ENCODE measurements at regions not wholly inside any gene's neighbourhood (a gene's known extent, or its start where the extent isn't known, plus 50 kb on each side); places are given as distances from the start of the nearest gene placed in this dataset.
A peak's percentile ranks its signal among the peaks of the same experiment; 100 is the strongest.

DNA sequence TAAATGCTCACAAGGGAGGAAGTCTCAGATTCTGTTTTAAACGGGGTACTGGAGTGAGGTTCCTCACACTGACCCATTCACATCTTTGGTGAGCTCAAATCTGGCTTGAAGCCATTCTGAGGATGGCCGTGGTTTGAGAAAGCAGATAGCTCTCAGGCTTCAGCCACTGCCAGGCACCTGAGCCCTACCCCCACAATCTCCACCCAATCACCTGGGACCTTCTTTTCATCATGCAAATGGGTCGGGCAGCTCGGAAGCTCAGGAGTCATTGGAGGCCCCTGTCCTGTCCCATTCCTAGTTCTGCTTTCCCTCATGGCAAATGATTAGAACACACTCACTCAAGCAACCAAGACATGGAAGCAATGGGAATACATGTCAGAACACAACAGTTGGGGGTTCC, 141.4 kb upstream of the ETS2 start:
- intact Hi-C loops (cut with micrococcal nuclease), result no loop called here
- CTCF ChIA-PET, result no interaction called here
- H3K27me3 Mint-ChIP-seq (ENCODE audit: low read depth), result peaks cover 37% of the 10 kb centered on the region

GRCh38 chr21:38664841-38665240, 140.9 kb upstream of the ETS2 start:
- H3K27me3 Mint-ChIP-seq (ENCODE audit: low read depth), result peaks cover 34% of the 10 kb centered on the region
- DNase-seq, result no peak
- CTCF ChIA-PET, result no interaction called here
- H3K4me1 Mint-ChIP-seq (ENCODE audit: low read depth), result peaks cover 9% of the 10 kb centered on the region
- intact Hi-C loops (cut with micrococcal nuclease), result no loop called here
- no peaks in the 10 kb centered on the region for H3K9me3 Mint-ChIP-seq
- H3K27ac Mint-ChIP-seq, result no peak overlapping the region
- H3K4me3 Mint-ChIP-seq, result no peak overlapping the region
- H3K36me3 Mint-ChIP-seq (ENCODE audit: low read depth), result no peaks in the 10 kb centered on the region

More for the DNA sequence above, 141.4 kb upstream of the ETS2 start:
- no peak overlapping the region for H3K27ac Mint-ChIP-seq
- no peak for DNase-seq
- H3K4me3 Mint-ChIP-seq, result no peak overlapping the region
- peaks cover 14% of the 10 kb centered on the region for H3K4me1 Mint-ChIP-seq (ENCODE audit: low read depth)
- H3K36me3 Mint-ChIP-seq (ENCODE audit: low read depth), result no peaks in the 10 kb centered on the region
- H3K9me3 Mint-ChIP-seq, result no peaks in the 10 kb centered on the region

DNA sequence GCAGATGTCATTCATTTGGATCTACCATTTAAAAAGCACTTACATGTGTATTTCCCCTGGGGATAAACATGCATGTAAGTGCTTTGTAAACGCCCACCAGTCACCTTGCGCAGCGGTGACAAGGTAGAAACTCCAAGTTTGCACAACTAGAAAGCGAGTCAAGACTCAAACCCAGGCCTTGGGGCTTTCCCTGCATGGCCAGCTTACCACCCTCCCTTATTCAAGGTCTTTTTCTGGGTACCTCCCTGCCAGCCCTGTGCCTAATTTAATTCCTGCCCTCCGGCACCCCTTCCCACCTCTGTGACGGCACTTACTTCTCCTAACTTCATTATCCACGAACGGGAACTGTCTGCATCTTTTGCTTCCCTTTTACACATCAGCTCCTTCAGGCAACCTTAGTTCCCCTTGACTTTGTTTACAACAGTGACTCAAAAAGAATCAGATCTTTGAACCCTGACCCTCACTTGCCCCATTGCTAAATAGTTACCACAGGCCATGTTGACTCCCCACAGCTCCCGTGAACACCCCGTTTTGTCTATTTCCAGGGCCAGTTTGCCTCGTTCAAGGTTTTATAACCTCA, 138.3 kb upstream of the ETS2 start:
- no peaks in the 10 kb centered on the region for H3K36me3 Mint-ChIP-seq (ENCODE audit: low read depth)
- no peak for DNase-seq
- intact Hi-C loops (cut with micrococcal nuclease), result no loop called here
- H3K4me3 Mint-ChIP-seq, result no peak overlapping the region
- peaks cover 20% of the 10 kb centered on the region for H3K27me3 Mint-ChIP-seq (ENCODE audit: low read depth)
- CTCF ChIA-PET, result no interaction called here
- H3K27ac Mint-ChIP-seq, result no peak overlapping the region
- H3K4me1 Mint-ChIP-seq (ENCODE audit: low read depth), result no peaks in the 10 kb centered on the region
- no peaks in the 10 kb centered on the region for H3K9me3 Mint-ChIP-seq

GRCh38 chr21:38668067-38668466, 137.7 kb upstream of the ETS2 start:
- DNase-seq, result no peak
- Mint-ChIP-seq H3K4me3 (no peak overlapping the region), H3K27ac (no peak overlapping the region), H3K9me3 (no peaks in the 10 kb centered on the region), H3K4me1 (ENCODE audit: low read depth) (no peaks in the 10 kb centered on the region), H3K36me3 (ENCODE audit: low read depth) (no peaks in the 10 kb centered on the region), H3K27me3 (ENCODE audit: low read depth) (peaks cover 16% of the 10 kb centered on the region)
- CTCF ChIA-PET, result interaction anchor here (0.6 kb wide), 1 partner anchor 707 kb away, joined by 5 read pairs; no protein-coding TSS in a partner anchor
- intact Hi-C loops (cut with micrococcal nuclease), result no loop called here

- DNase-seq, result no peak
- Mint-ChIP-seq H3K27ac (no peak overlapping the region), H3K27me3 (ENCODE audit: low read depth) (peaks cover 12% of the 10 kb centered on the region), H3K4me1 (ENCODE audit: low read depth) (no peaks in the 10 kb centered on the region), H3K9me3 (no peaks in the 10 kb centered on the region), H3K4me3 (no peak overlapping the region), H3K36me3 (ENCODE audit: low read depth) (no peaks in the 10 kb centered on the region)
- CTCF ChIA-PET, result interaction anchor here (0.6 to 1.1 kb wide), 3 partner anchors 31 to 706 kb away, joined by 3 to 5 read pairs (median 4); no protein-coding TSS in a partner anchor
- intact Hi-C loops (cut with micrococcal nuclease), result no loop called here
Observed at GRCh38 chr21:38668541-38668940, 137.2 kb upstream of the ETS2 start.

GRCh38 chr21:38669186-38669585, 136.5 kb upstream of the ETS2 start:
- no peaks in the 10 kb centered on the region for H3K9me3 Mint-ChIP-seq
- no peaks in the 10 kb centered on the region for H3K36me3 Mint-ChIP-seq (ENCODE audit: low read depth)
- CTCF ChIA-PET, result interaction anchor here (0.6 to 1.1 kb wide), 2 partner anchors 31 to 469 kb away, joined by 3 to 4 read pairs; no protein-coding TSS in a partner anchor
- intact Hi-C loops (cut with micrococcal nuclease), result no loop called here
- peak; percentile 22 for DNase-seq
- peaks cover 10% of the 10 kb centered on the region for H3K27me3 Mint-ChIP-seq (ENCODE audit: low read depth)
- H3K27ac Mint-ChIP-seq, result no peak overlapping the region
- no peaks in the 10 kb centered on the region for H3K4me1 Mint-ChIP-seq (ENCODE audit: low read depth)
- no peak overlapping the region for H3K4me3 Mint-ChIP-seq

- H3K4me3 Mint-ChIP-seq, result no peak overlapping the region
- no peaks in the 10 kb centered on the region for H3K36me3 Mint-ChIP-seq (ENCODE audit: low read depth)
- CTCF ChIA-PET, result interaction anchor here (1.5 kb wide), 1 partner anchor 464 kb away, joined by 6 read pairs; no protein-coding TSS in a partner anchor
- H3K4me1 Mint-ChIP-seq (ENCODE audit: low read depth), result no peaks in the 10 kb centered on the region
- no peak overlapping the region for H3K27ac Mint-ChIP-seq
- H3K9me3 Mint-ChIP-seq, result no peaks in the 10 kb centered on the region
- H3K27me3 Mint-ChIP-seq (ENCODE audit: low read depth), result peaks cover 7% of the 10 kb centered on the region
- intact Hi-C loops (cut with micrococcal nuclease), result no loop called here
- DNase-seq, result no peak
Observed at GRCh38 chr21:38670861-38671260, 134.9 kb upstream of the ETS2 start.

GRCh38 chr21:38671773-38672172, 134.0 kb upstream of the ETS2 start:
- H3K4me1 Mint-ChIP-seq (ENCODE audit: low read depth), result no peaks in the 10 kb centered on the region
- H3K27ac Mint-ChIP-seq, result no peak overlapping the region
- no peak for DNase-seq
- H3K9me3 Mint-ChIP-seq, result no peaks in the 10 kb centered on the region
- intact Hi-C loops (cut with micrococcal nuclease), result no loop called here
- no peaks in the 10 kb centered on the region for H3K36me3 Mint-ChIP-seq (ENCODE audit: low read depth)
- CTCF ChIA-PET, result interaction anchor here (0.6 kb wide), 1 partner anchor 1716 kb away, joined by 3 read pairs; no protein-coding TSS in a partner anchor
- H3K4me3 Mint-ChIP-seq, result no peak overlapping the region
- H3K27me3 Mint-ChIP-seq (ENCODE audit: low read depth), result peaks cover 10% of the 10 kb centered on the region

DNA sequence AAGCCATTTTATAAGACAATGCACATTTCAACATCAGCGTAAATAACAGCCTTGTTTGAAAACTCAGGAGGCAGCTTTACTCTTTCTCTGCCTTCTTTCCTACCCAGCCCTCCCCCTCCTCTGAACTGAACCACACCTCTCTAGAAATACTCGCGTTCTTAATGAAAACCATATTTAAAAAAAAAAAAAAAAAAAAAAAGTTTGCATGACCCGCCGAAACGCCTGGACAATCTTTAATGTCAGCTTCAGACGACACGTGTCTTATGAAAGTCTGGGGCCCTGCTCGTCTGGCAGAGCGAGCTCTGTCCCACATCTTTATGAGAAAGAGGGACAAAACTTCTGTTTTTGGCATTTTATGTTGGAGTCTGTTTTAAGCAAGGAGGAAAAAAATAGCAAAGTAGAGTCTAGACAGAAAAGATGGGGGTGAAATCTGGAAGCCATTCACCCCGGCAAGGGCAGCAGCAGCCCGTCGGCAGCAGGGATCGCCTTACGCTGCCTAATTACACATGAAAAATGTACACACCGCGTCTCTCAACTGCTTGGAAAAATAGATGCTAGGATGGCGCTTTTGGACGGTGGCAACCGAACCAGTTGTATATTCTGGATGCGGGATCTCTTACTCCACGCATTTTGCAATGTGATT, 130.4 kb upstream of the ETS2 start:
- intact Hi-C loops (cut with micrococcal nuclease), result no loop called here
- CTCF ChIA-PET, result interaction anchor here (0.8 kb wide), 1 partner anchor 715 kb away, joined by 3 read pairs; no protein-coding TSS in a partner anchor
- Mint-ChIP-seq H3K36me3 (ENCODE audit: low read depth) (no peaks in the 10 kb centered on the region), H3K27me3 (ENCODE audit: low read depth) (peaks cover 13% of the 10 kb centered on the region), H3K4me3 (no peak overlapping the region), H3K9me3 (no peaks in the 10 kb centered on the region), H3K4me1 (ENCODE audit: low read depth) (no peaks in the 10 kb centered on the region), H3K27ac (no peak overlapping the region)
- no peak for DNase-seq

DNA sequence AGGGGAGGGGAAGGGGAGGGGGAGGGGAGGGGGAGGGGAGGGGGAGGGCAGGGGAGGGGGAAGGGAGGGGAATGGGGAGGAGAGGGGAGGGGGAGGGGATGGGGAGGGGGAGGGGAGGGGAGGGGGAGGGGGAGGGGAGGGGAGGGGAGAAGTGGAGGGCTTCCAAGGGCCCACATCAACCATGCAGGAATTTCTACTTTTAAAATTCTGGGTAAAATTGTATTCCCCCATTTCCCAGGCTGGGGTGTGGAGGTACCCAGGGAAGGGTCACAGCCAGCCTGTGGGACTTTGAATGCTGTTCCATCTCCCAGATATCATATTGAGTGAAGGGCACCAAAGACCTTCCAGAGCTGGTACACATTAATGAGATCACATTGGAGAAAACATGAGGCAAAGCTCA, 126.9 kb upstream of the ETS2 start:
- Mint-ChIP-seq H3K4me1 (ENCODE audit: low read depth) (no peaks in the 10 kb centered on the region), H3K36me3 (ENCODE audit: low read depth) (no peaks in the 10 kb centered on the region), H3K27ac (no peak overlapping the region), H3K9me3 (no peaks in the 10 kb centered on the region), H3K27me3 (ENCODE audit: low read depth) (peaks cover 13% of the 10 kb centered on the region), H3K4me3 (no peak overlapping the region)
- DNase-seq, result no peak
- intact Hi-C loops (cut with micrococcal nuclease), result no loop called here
- CTCF ChIA-PET, result interaction anchor here (0.6 kb wide), 1 partner anchor 102 kb away, joined by 3 read pairs; no protein-coding TSS in a partner anchor

- H3K27ac Mint-ChIP-seq, result no peak overlapping the region
- no peak overlapping the region for H3K4me3 Mint-ChIP-seq
- intact Hi-C loops (cut with micrococcal nuclease), result no loop called here
- CTCF ChIA-PET, result no interaction called here
- H3K27me3 Mint-ChIP-seq (ENCODE audit: low read depth), result peaks cover 17% of the 10 kb centered on the region
- DNase-seq, result no peak
- no peaks in the 10 kb centered on the region for H3K4me1 Mint-ChIP-seq (ENCODE audit: low read depth)
- H3K9me3 Mint-ChIP-seq, result no peaks in the 10 kb centered on the region
- H3K36me3 Mint-ChIP-seq (ENCODE audit: low read depth), result no peaks in the 10 kb centered on the region
Observed at GRCh38 chr21:38679534-38679933, 126.2 kb upstream of the ETS2 start.

DNA sequence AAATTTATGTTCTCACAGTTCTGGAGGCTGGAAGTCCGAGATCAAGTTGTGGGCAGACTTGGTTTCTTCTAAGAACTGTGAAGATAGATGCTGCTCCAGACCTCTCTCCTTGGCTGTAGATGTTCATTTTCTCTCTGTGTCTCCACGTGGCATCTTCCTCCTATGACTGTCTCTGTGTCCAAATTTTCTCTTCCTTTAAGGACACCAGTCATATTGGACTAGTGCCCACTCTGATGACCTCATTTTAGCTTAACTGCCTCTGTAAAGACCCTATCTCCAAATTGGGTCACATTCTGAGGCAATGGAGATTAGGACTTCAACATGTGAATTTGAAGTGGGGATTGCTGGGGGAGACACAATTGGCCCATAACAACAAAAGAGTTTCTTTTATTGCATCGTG, 125.3 kb upstream of the ETS2 start:
- intact Hi-C loops (cut with micrococcal nuclease), result no loop called here
- H3K9me3 Mint-ChIP-seq, result no peaks in the 10 kb centered on the region
- peaks cover 19% of the 10 kb centered on the region for H3K27me3 Mint-ChIP-seq (ENCODE audit: low read depth)
- DNase-seq, result no peak
- no peak overlapping the region for H3K4me3 Mint-ChIP-seq
- H3K36me3 Mint-ChIP-seq (ENCODE audit: low read depth), result no peaks in the 10 kb centered on the region
- no peaks in the 10 kb centered on the region for H3K4me1 Mint-ChIP-seq (ENCODE audit: low read depth)
- no peak overlapping the region for H3K27ac Mint-ChIP-seq
- CTCF ChIA-PET, result no interaction called here

DNA sequence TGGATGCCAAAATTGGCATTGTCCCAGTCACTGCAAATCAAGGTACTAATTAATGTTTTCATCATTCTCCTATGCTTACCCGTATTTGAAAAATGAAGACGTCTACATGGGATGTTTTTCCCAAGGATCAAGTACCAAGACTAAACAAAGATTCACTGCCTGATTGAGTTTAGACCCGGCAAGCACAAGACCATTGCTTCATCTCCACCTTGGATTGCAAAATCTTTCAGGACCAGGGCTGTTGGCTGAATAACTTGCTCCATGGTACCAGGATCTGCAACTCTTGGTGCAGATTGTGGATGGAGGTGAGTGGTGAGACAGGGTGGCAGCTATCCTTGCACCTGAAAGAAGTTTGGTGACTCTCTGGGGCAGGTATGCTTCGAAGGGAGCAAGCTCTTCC, 122.5 kb upstream of the ETS2 start:
- no peaks in the 10 kb centered on the region for H3K9me3 Mint-ChIP-seq
- intact Hi-C loops (cut with micrococcal nuclease), result no loop called here
- DNase-seq, result no peak
- CTCF ChIA-PET, result interaction anchor here (0.6 kb wide), 1 partner anchor 180 kb away, joined by 4 read pairs; no protein-coding TSS in a partner anchor
- H3K27me3 Mint-ChIP-seq (ENCODE audit: low read depth), result peaks cover 12% of the 10 kb centered on the region
- no peak overlapping the region for H3K4me3 Mint-ChIP-seq
- no peak overlapping the region for H3K27ac Mint-ChIP-seq
- no peaks in the 10 kb centered on the region for H3K36me3 Mint-ChIP-seq (ENCODE audit: low read depth)
- H3K4me1 Mint-ChIP-seq (ENCODE audit: low read depth), result no peaks in the 10 kb centered on the region

Data from activated naive CD4-positive, alpha-beta T cell treated with anti-CD3 and anti-CD28 coated beads for 36 hours (primary cell).